Spleen (tissue), 7 donors: ENCODE measurements at regions not wholly inside any gene's neighbourhood (a gene's known extent, or its start where the extent isn't known, plus 50 kb on each side); places are given as distances from the start of the nearest gene placed in this dataset.

Experiments
- POLR2A ChIP-seq, 3 donors: fragments of 450-650 bp; IDR thresholded peaks; one replicate each; pipeline ENCODE4 v1.5.1; 2017; ENCODE audit warnings: antibody characterized with exemption in 3 of 3, mild to moderate bottlenecking in 1 of 3
- TF ChIP-seq, protein P1 (sequence below), 11 experiments: fragments of 200-600 bp in 7 of 11; fragments of 450-650 bp in 4 of 11; sonication (generic) in 4 of 11; IDR thresholded peaks in 8 of 11; conservative IDR thresholded peaks in 3 of 11; 1 replicate in 7 of 11; 2 replicates in 4 of 11; pipeline versions ENCODE4 v1.4.0 to v1.8.0; 2016 to 2021; ENCODE audit warnings: antibody characterized with exemption in 11 of 11, inconsistent platforms in 4 of 11, mild to moderate bottlenecking in 1 of 11
- donor health status: DM: no; HTN: no; CAD: no; lungs with moderate emphysema.
- donor health status: DM: no; HTN: no; CAD: no.
- donor health status: DM: no; HTN: no; CAD: no.

DNA sequence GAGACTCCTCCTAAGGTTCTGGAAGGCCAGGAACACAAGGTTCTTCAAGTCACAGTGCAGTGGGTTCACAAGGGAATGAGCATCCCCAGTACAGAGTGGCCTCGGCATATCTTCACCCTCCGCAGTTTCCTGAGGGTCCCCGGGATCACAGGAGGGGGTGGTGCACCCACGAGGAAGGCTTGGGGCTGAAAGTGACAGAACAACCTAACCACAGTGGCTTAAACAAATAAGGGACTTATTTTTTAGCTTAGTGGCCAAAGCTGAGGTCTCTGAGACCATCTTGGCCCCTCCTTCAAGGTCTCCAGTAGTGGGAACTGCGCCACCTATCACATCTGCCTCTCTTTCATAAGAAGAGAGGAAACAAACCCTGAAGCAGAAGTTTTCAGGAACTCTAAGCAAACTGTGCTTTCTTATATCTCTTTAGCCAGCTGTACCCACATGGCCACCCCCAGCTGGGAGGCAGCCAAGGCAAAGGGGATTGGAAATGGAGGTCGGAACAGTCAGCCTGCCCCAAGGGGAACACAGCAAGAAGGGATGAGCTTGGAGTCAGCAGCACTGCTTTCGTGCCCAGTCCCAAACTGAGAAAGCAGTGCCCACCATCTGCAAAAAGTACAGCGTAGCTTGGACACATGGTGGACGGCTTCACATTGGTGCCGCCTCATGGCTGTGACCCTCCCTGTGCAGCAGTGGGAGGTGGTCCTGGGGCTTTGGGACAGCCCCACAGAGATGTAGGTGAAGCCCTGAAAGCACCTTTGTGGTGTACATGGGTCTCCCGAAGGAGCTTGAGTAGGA, 260.0 kb upstream of the ID2 start:
- TF ChIP-seq POLR2A (IDR thresholded peaks at IDR 0.05), result no peak
- TF ChIP-seq, protein P1, sequence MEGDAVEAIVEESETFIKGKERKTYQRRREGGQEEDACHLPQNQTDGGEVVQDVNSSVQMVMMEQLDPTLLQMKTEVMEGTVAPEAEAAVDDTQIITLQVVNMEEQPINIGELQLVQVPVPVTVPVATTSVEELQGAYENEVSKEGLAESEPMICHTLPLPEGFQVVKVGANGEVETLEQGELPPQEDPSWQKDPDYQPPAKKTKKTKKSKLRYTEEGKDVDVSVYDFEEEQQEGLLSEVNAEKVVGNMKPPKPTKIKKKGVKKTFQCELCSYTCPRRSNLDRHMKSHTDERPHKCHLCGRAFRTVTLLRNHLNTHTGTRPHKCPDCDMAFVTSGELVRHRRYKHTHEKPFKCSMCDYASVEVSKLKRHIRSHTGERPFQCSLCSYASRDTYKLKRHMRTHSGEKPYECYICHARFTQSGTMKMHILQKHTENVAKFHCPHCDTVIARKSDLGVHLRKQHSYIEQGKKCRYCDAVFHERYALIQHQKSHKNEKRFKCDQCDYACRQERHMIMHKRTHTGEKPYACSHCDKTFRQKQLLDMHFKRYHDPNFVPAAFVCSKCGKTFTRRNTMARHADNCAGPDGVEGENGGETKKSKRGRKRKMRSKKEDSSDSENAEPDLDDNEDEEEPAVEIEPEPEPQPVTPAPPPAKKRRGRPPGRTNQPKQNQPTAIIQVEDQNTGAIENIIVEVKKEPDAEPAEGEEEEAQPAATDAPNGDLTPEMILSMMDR (IDR thresholded peaks at IDR 0.05 in 8 of 11, conservative IDR thresholded peaks at IDR 0.05 in 3 of 11), result no peak
